B cell (primary cell): ENCODE measurements at regions not wholly inside any gene's neighbourhood (a gene's known extent, or its start where the extent isn't known, plus 50 kb on each side); places are given as distances from the start of the nearest gene placed in this dataset.

Experiments used
- ATAC-seq: fragments of 200-7000 bp; cut with Tn5 transposase; one replicate; pipeline ENCODE4 v1.10.0; 2021; ENCODE audit warnings: low read depth, mild to moderate bottlenecking, moderate number of reproducible peaks, moderate library complexity
- CTCF ChIA-PET: fragments of 350-600 bp; sonication (Branson Sonifier 250); formaldehyde crosslinking; loops from one replicate; lab custom pipeline; 2021; ENCODE audit warnings: antibody characterized with exemption, inconsistent platforms; lab: Charles Lee
- POLR2A ChIA-PET: fragments of 350-600 bp; sonication (Branson Sonifier 250); formaldehyde crosslinking; loops from one replicate; lab custom pipeline; 2021; ENCODE audit warnings: antibody characterized with exemption; lab: Charles Lee
- DNase-seq: peaks from one replicate; pipeline ENCODE4 v3.0.0; 2013
- H2AFZ ChIP-seq: 2 replicates; pipeline ENCODE4 v1.6.1; 2012; ENCODE audit warnings: mild to moderate bottlenecking, low read depth, low read length; ENCODE audit not compliant: insufficient read depth, poor library complexity, severe bottlenecking
- H3K27ac ChIP-seq, 2 donors: 1 replicate in 1 of 2; 2 replicates in 1 of 2; pipeline ENCODE4 v1.5.1; 2012 to 2013; ENCODE audit warnings: low read length in 2 of 2, mild to moderate bottlenecking in 2 of 2, moderate library complexity in 1 of 2
- H3K27me3 ChIP-seq, 4 experiments: fragments of 200-600 bp in 1 of 4; sonication (generic) in 1 of 4; replicated peaks in 1 of 4; 1 replicate in 2 of 4; 2 replicates in 2 of 4; pipeline versions ENCODE4 v1.6.1 to v1.7.0; 2013 to 2016; ENCODE audit warnings: low read length in 3 of 4, mild to moderate bottlenecking in 2 of 4, mixed read lengths in 1 of 4, moderate library complexity in 1 of 4; ENCODE audit not compliant: insufficient read depth in 4 of 4, control insufficient read depth in 3 of 4; ENCODE audit errors: control extremely low read depth in 1 of 4
- H3K36me3 ChIP-seq, 2 experiments: replicated peaks in 1 of 2; 1 replicate in 1 of 2; 2 replicates in 1 of 2; pipeline versions ENCODE4 v1.6.1 to v1.7.1; 2013; ENCODE audit warnings: low read length in 1 of 2; ENCODE audit not compliant: insufficient read depth in 2 of 2, control insufficient read depth in 1 of 2; ENCODE audit errors: control extremely low read depth in 1 of 2, extremely low read depth in 1 of 2
- H3K4me1 ChIP-seq, 2 donors: fragments of 200-600 bp in 1 of 2; sonication (generic) in 1 of 2; 1 replicate in 1 of 2; 2 replicates in 1 of 2; pipeline versions ENCODE4 v1.5.1 to v1.6.1; 2013 to 2017; ENCODE audit warnings: low read length in 2 of 2; ENCODE audit not compliant: control insufficient read depth in 2 of 2, insufficient read depth in 2 of 2
- H3K4me2 ChIP-seq: replicated peaks from 2 replicates; pipeline ENCODE3; 2012; ENCODE audit warnings: mild to moderate bottlenecking, low read depth, low read length; ENCODE audit not compliant: poor library complexity, severe bottlenecking
- H3K4me3 ChIP-seq, 5 experiments: fragments of 200-600 bp in 1 of 5; sonication (generic) in 1 of 5; 1 replicate in 3 of 5; 2 replicates in 2 of 5; pipeline versions ENCODE4 v1.5.1 to v1.7.0; 2011 to 2016; ENCODE audit warnings: low read length in 4 of 5, mild to moderate bottlenecking in 4 of 5, low read depth in 2 of 5, control low read depth in 1 of 5, moderate library complexity in 1 of 5; ENCODE audit not compliant: insufficient read depth in 1 of 5; ENCODE audit errors: control extremely low read depth in 1 of 5, extremely low read depth in 1 of 5
- H3K79me2 ChIP-seq: fragments of 200-600 bp; sonication (generic); one replicate; pipeline ENCODE4 v1.6.0; 2016; ENCODE audit warnings: low read length; ENCODE audit not compliant: control insufficient read depth, insufficient read depth
- H3K9ac ChIP-seq: fragments of 200-600 bp; sonication (generic); 2 replicates; pipeline ENCODE4 v1.6.1; 2017; ENCODE audit warnings: mild to moderate bottlenecking, low read length, moderate library complexity
- H3K9me3 ChIP-seq, 3 donors: one replicate each; pipeline versions ENCODE4 v1.6.1 to v1.7.1; 2013; ENCODE audit warnings: low read length in 2 of 3; ENCODE audit not compliant: control insufficient read depth in 2 of 3, insufficient read depth in 1 of 3; ENCODE audit errors: control extremely low read depth in 1 of 3
- H4K20me1 ChIP-seq: 2 replicates; pipeline ENCODE4 v1.6.0; 2012; ENCODE audit warnings: mild to moderate bottlenecking, low read length; ENCODE audit not compliant: insufficient read depth, control insufficient read depth, poor library complexity, severe bottlenecking
- H3K27ac Mint-ChIP-seq: one replicate; pipeline ENCODE4 v1.8.0; 2021; ENCODE audit warnings: mixed read lengths
- H3K27me3 Mint-ChIP-seq: one replicate; pipeline ENCODE4 v1.8.0; 2021; ENCODE audit warnings: mixed read lengths
- H3K4me1 Mint-ChIP-seq: one replicate; pipeline ENCODE4 v1.8.0; 2021; ENCODE audit warnings: mixed read lengths
- H3K4me3 Mint-ChIP-seq: one replicate; pipeline ENCODE4 v1.8.0; 2021; ENCODE audit warnings: mixed read lengths
- H3K9me3 Mint-ChIP-seq: one replicate; pipeline ENCODE4 v1.8.0; 2022; ENCODE audit warnings: mixed read lengths; ENCODE audit not compliant: insufficient read depth
- CTCF ChIP-seq: fragments of 200-600 bp; IDR thresholded peaks from one replicate; pipeline ENCODE4 v1.8.0; 2022; ENCODE audit warnings: antibody characterized with exemption, mild to moderate bottlenecking
- EZH2 ChIP-seq: IDR thresholded peaks from 2 replicates; pipeline ENCODE4 v1.6.1; 2012; ENCODE audit warnings: borderline replicate concordance, low read depth, mild to moderate bottlenecking, moderate library complexity, low read length; ENCODE audit not compliant: insufficient read depth, poor library complexity, severe bottlenecking
- WGBS: methylation state at CpG from one replicate; pipeline ENCODE4 v1.1.5; 2013; ENCODE audit warnings: missing lambda C conversion rate; ENCODE audit not compliant: insufficient coverage; 5-methylcytosine and 5-hydroxymethylcytosine counted together
- intact Hi-C: fragments of 100-400 bp; cut with micrococcal nuclease; formaldehyde crosslinking; loops from one replicate; pipeline ENCODE4 v1.10.0; 2022

- no peak overlapping the region for H3K9ac ChIP-seq
- no peak overlapping the region for H2AFZ ChIP-seq
- H3K4me3 ChIP-seq, result no peak overlapping the region
- H3K27ac Mint-ChIP-seq, result no peak overlapping the region
- ChIA-PET CTCF (no interaction called here), POLR2A (no interaction called here)
- TF ChIP-seq EZH2, result no peak
- no peak for TF ChIP-seq CTCF
- H3K36me3 ChIP-seq, result no peaks in the 10 kb centered on the region
- H3K9me3 Mint-ChIP-seq, result peaks cover 2% of the 10 kb centered on the region
- no peaks in the 10 kb centered on the region for H3K79me2 ChIP-seq
- H3K27ac ChIP-seq, result no peak overlapping the region
- peaks cover 2 to 7% (median 6%) of the 10 kb centered on the region in 3 donors for H3K9me3 ChIP-seq
- no peak for DNase-seq
- intact Hi-C loops, result no loop called here
- WGBS, result 89% methylated on average over 5 of the region's 8 CpGs
- peaks cover 18% of the 10 kb centered on the region for H3K27me3 Mint-ChIP-seq
- H4K20me1 ChIP-seq, result no peaks in the 10 kb centered on the region
- peaks cover 0 to 4% (median 1%) of the 10 kb centered on the region in 4 experiments for H3K27me3 ChIP-seq
- no peaks in the 10 kb centered on the region for H3K4me1 ChIP-seq
- H3K4me1 Mint-ChIP-seq, result no peaks in the 10 kb centered on the region
- ATAC-seq, result no peak
- H3K4me2 ChIP-seq, result no peak overlapping the region
- H3K4me3 Mint-ChIP-seq, result no peak overlapping the region
These were observed 108.8 kb downstream of the GLRX3 start for GRCh38 chr10:130244928-130245495.

GRCh38 chr10:130246113-130246512 is 109.9 kb downstream of the GLRX3 start:
- 95% methylated on average over 3 of the region's 4 CpGs for WGBS
- no peaks in the 10 kb centered on the region for H3K79me2 ChIP-seq
- CTCF ChIA-PET, result no interaction called here
- ATAC-seq, result no peak
- no peak overlapping the region for H3K4me3 Mint-ChIP-seq
- no peak for DNase-seq
- no peak overlapping the region for H3K4me3 ChIP-seq
- no peaks in the 10 kb centered on the region for H3K9me3 Mint-ChIP-seq
- H3K27ac ChIP-seq, result no peak overlapping the region
- H3K27me3 Mint-ChIP-seq, result peaks cover 18% of the 10 kb centered on the region
- POLR2A ChIA-PET, result no interaction called here
- H3K27me3 ChIP-seq, result peaks cover 0 to 4% (median 1%) of the 10 kb centered on the region in 4 experiments
- intact Hi-C loops, result no loop called here
- H3K4me1 Mint-ChIP-seq, result no peaks in the 10 kb centered on the region
- no peak overlapping the region for H3K27ac Mint-ChIP-seq
- no peak overlapping the region for H3K9ac ChIP-seq
- H3K9me3 ChIP-seq, result peaks cover 2 to 6% (median 4%) of the 10 kb centered on the region in 3 donors
- no peaks in the 10 kb centered on the region for H4K20me1 ChIP-seq
- TF ChIP-seq CTCF, result no peak
- no peak for TF ChIP-seq EZH2
- H2AFZ ChIP-seq, result no peak overlapping the region
- H3K36me3 ChIP-seq, result no peaks in the 10 kb centered on the region
- no peaks in the 10 kb centered on the region for H3K4me1 ChIP-seq
- no peak overlapping the region for H3K4me2 ChIP-seq
